ENCODE measurements at regions not wholly inside any gene's neighbourhood (a gene's known extent, or its start where the extent isn't known, plus 50 kb on each side); places are given as distances from the start of the nearest gene placed in this dataset.

DNA sequence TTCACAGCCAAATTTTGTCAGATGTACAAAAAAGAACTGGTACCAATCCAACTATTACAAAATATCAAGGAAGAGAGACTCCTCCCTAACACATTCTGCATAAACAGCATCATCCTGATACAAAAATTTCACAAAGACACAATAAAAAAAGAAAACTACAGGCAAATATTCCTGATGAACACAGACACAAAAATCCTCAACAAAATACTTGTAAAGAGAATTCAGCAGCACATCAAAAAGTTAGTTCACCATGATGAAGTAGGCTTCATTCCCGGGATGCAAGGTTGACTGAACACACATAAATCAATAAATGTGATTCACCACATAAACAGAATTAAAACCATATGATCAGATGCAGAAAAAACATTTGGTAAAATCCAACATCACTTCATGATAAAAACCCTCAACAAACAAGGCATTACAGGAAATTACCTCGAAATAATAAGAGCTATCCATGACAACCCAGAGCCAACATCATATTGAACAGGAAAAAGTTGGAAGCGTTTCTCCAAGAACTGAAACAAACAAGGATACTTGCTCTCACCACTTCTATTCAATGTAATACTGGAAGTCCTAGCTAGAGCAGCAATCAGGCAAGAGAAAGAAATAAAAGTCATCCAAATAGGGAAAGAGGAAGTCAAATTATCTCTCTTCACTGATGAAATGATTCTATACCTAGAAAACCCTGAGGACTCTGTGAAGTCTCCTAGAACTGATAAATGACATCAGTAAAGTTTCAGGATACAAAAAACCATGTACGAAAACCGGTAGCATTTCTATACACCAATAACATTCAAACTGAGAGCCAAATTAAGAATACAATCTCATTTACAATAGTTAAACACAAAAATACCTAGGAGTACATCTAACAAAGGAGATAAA, 223.1 kb downstream of the REEP3 start:
- DNase-seq (ENCODE audit: low spot score), result no peak

- no peak for DNase-seq (ENCODE audit: low spot score)
These were observed 228.7 kb downstream of the REEP3 start for GRCh38 chr10:63749915-63750314.

DNA sequence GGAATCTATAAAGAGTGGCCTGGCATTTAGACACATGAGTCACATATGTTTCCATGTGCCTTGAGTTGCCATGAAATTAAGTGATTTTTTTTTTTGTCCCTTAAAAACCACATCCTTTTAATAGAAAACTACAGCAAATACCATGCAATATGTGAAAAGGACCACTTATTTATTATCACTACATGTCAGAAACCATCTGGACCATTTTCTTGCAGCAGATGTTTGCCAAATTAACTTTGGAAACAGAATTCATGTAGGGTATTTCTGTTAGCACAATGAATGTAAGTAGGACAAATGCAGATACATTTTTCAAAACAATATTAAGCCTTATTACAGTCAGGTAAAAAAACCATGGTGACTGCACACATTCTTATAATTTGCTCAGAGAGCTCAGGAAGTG, 230.6 kb downstream of the REEP3 start:
- no peak for DNase-seq (ENCODE audit: low spot score)

- DNase-seq (ENCODE audit: low spot score), result no peak
These were observed 231.1 kb downstream of the REEP3 start for GRCh38 chr10:63752318-63752717.

GRCh38 chr10:63753808-63754207, 232.6 kb downstream of the REEP3 start:
- DNase-seq (ENCODE audit: low spot score), result no peak

DNA sequence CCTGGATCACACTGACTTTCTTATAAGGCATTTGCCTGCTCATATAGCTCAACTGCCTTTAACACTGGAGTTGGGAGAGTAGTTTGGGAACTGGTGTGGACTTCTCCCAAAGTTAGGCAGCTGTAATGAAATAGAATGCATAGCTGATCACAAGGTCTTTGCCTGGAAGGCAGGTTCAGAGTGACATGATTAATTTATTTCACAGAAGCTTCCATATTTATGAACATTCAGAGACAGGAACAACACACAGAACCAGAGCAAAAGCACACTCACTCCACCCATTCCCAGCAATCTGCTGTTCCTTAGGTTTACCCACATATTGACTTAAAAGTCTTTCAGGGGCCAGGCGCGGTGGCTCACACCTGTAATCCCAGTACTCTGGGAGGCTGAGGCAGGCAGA, 234.2 kb downstream of the REEP3 start:
- no peak for DNase-seq (ENCODE audit: low spot score)

- DNase-seq (ENCODE audit: low spot score), result peak; percentile 14
These were observed 235.9 kb downstream of the REEP3 start for GRCh38 chr10:63757067-63757466.

DNA sequence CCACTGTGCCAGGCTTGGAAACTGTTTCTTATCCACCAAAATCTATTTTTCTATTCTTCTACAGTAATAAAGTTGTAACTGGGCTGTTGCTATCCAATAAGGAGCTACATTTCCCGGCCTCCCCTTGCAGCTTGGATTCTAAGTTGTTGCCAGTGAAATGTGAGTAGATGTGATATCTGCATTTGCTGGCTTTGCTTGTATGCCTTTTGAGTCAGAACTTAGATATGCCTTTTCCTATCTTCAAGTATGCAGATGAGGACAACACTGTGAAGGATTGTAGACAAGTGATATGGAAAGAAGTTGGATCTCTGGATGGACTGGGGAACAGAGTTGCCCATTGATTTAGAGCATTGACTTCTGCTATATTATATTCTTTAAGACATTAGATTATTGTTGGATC, 236.9 kb downstream of the REEP3 start:
- DNase-seq (ENCODE audit: low spot score), result no peak

DNA sequence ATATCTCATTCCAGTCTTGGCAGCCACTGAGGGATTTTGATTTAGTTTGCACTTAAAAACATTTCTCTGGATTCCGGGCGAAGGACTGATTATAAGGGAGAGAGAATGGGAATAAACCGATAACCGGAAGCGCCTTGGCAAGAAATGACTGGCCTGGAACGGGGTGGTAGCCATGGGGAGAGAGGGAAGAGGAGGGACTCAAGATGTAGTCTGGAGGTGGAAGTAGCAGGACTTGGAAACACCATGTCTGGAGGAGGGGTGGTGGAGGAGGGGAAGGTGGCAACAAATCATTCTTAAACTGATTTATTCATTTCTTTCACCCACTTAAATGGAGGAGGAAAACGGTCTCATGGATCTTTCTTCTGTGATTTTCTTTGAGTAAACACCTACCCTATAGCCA, 238.1 kb downstream of the REEP3 start:
- no peak for DNase-seq (ENCODE audit: low spot score)

- no peak for DNase-seq (ENCODE audit: low spot score)
These were observed 239.0 kb downstream of the REEP3 start for GRCh38 chr10:63760034-63760707.

DNA sequence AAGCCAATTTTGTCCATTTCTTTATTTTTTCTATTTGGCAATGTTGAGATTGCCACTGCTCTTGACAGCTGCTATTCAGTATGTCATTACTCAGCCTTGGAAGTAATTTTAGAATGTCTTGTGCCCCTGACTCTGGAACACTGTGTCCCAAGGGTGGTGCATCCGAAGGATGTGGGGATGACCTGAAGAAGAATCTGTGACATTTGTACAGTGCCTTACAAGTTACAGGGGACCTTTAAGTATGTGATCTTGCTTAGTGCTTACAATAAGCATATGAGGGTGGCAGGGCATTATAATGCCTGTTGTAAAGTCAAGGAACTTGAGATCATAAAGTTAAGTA, 239.5 kb downstream of the REEP3 start:
- DNase-seq (ENCODE audit: low spot score), result no peak

GRCh38 chr10:63761243-63761642, 240.0 kb downstream of the REEP3 start:
- no peak for DNase-seq (ENCODE audit: low spot score)

- DNase-seq (ENCODE audit: low spot score), result peak; percentile 17
These were observed 242.5 kb downstream of the REEP3 start for GRCh38 chr10:63763744-63764143.

DNA sequence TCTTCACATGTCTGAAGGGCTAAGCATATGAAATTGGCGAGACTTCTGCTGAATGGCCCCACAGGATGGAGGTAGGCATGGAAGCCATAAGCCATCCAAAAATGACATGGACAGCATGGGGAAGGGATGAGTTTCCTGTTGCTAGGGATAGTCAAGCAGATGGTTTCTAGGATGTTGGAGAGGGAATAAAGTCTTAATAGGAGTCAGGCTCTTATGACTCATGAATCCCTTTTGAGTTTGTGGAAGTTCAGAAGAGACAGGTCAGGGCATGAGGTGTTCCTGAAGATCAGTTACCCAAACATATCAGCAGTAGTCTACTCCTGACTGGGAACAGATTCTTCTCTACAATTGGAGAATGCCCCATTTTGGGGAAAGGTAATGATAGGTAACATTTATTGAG, 243.9 kb downstream of the REEP3 start:
- DNase-seq (ENCODE audit: low spot score), result no peak

DNA sequence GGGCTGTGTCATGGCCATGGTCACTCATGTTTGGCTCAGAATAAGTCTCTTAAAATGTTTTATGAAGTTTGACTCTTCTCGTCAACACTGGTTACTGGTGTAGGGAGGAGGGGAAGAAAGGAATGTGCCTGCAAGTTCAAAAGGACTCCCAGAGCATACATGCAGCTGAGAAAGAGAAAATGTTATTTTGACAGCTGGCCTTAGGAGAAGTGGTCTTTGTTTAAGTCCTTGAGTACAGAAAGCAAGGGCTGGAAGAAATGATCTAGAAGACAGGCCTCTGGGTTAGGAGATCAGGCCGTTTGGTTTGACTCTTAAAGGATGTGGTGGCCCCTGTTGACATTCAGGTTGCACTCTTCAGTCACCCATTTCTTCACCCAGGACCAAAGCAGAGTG, 245.5 kb downstream of the REEP3 start:
- DNase-seq (ENCODE audit: low spot score), result no peak

GRCh38 chr10:63767138-63767801, 246.1 kb downstream of the REEP3 start:
- DNase-seq (ENCODE audit: low spot score), result no peak

DNA sequence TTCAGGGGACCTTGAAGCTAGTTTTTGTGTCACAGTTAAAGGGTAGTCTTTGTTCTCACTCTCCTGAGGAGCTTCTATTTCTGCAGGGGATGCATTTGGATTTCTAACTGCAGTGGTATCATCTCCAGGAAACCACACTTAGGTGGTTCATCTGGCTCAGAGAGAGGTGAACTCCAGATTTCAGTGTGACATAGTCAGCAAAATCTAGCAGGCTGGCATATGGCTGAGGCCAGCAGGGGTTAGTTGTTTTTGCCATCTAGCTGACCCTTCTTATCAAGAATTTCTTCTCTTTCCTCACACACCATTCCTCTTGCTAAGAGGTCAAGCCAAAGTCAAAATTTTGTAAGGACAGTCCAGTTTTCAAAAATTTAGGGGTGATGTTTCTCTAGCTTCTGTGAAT, 248.2 kb downstream of the REEP3 start:
- no peak for DNase-seq (ENCODE audit: low spot score)

DNA sequence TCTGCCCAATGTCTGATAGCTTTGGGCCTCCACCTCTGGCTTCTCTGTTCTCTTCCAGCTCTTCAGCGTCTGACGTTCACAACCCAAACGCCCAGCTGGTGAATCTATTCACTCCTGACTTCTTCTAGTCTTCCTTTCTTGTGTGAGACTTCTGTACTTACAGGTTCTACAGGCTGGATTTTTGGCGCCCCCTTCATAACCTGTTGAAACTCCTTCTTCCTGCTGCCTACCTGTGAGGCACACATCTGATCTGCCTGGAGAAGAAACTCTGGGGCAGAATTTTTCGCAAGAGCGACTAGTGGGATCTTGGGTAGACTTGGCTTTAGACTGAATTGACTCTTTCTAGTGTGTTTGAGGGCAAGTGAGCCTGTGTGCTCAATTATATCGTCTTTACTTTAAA, 249.3 kb downstream of the REEP3 start:
- DNase-seq (ENCODE audit: low spot score), result no peak

DNA sequence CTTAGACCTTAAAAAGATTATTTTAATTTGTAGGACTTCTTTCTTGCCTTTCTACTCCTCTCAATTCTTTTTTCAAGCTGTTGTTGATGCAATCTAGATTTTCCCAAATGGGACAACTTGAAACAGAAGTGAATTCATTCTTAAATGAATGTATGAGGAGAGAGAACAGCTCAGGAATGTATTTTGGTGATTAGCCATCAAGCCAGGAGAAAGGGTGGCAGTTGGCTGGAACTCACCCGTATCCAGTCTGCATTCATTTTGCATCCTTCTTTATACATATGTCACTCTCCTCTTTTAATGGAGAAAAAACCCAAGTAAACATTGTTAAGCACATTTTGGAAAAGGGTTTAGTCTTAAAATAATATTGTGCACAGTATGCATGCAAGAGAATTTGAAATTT, 251.3 kb downstream of the REEP3 start:
- DNase-seq (ENCODE audit: low spot score), result no peak

- no peak for DNase-seq (ENCODE audit: low spot score)
These were observed 251.9 kb downstream of the REEP3 start for GRCh38 chr10:63773106-63773505.

DNA sequence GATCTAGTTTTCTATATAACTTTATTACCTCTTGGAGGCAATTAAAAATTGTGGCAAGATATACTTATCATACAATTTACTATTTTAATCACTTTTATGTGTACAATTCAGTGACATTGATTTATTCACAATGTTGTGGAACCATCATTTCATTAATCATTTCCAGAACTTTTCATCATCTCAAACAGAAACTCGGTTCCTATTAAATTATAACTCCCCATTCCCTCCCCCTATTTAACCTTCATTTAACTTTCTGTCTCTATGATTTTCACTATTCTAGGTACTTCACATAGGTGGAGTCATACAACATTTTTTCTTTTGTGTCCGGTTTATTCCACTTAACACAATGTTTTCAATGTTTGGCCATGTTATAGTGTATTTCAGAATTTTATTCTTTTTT, 252.8 kb downstream of the REEP3 start:
- no peak for DNase-seq (ENCODE audit: low spot score)

DNA sequence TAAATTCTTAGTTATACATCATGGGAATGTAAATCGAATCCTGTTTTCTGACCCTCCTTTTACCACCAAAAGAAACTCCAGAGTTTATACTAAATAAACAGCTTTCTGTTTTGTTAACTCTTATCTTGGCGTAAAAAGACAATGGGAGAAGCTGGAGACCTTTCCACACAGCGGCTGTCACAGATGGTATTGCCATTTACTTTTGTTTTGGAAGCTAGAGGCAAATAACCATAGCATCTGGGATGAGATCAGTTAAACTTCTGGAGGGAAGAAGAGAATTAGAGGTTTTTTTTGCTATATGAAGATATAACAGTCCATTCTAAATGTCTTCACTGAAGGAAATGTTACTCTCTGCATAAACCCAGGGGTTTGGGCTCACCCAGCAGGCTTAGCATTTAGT, 258.9 kb downstream of the REEP3 start:
- no peak for DNase-seq (ENCODE audit: low spot score)

- DNase-seq (ENCODE audit: low spot score), result no peak
These were observed 260.0 kb downstream of the REEP3 start for GRCh38 chr10:63781226-63781625.
